Upper lobe of right lung (tissue), 1 donor: ENCODE measurements at regions not wholly inside any gene's neighbourhood (a gene's known extent, or its start where the extent isn't known, plus 50 kb on each side); places are given as distances from the start of the nearest gene placed in this dataset.

Source experiments
- ATAC-seq: fragments of 200-7000 bp; cut with Tn5 transposase; one replicate; pipeline ENCODE4 v1.9.1; 2020; ENCODE audit warnings: mild to moderate bottlenecking, moderate library complexity
- DNase-seq: peaks from one replicate; pipeline ENCODE4 v3.0.0-alpha.2; 2020
- H3K27ac ChIP-seq: fragments of 200-600 bp; one replicate; pipeline ENCODE4 v1.8.0; 2022
- H3K27me3 ChIP-seq: fragments of 200-600 bp; one replicate; pipeline ENCODE4 v1.8.0; 2022; ENCODE audit warnings: mild to moderate bottlenecking
- H3K36me3 ChIP-seq: fragments of 200-600 bp; one replicate; pipeline ENCODE4 v1.8.0; 2022
- H3K4me1 ChIP-seq: fragments of 200-600 bp; one replicate; pipeline ENCODE4 v1.8.0; 2022
- H3K4me3 ChIP-seq: fragments of 200-600 bp; one replicate; pipeline ENCODE4 v1.8.0; 2022; ENCODE audit warnings: mild to moderate bottlenecking
- H3K9me3 ChIP-seq: fragments of 200-600 bp; one replicate; pipeline ENCODE4 v1.8.0; 2022
- CTCF ChIP-seq: fragments of 200-600 bp; IDR thresholded peaks from one replicate; pipeline ENCODE4 v1.8.0; 2022; ENCODE audit warnings: antibody characterized with exemption
- intact Hi-C: fragments of 100-400 bp; cut with DNase I; formaldehyde crosslinking; loops from one replicate; pipeline ENCODE4 v1.11.0; 2022
- donor health status: DM: no; HTN: yes; CAD: no; lungs with severe emphysema.

- intact Hi-C loops: no loop called here
- Histone ChIP-seq H3K36me3 (no peaks in the 10 kb centered on the region), H3K27me3 (peaks cover 13% of the 10 kb centered on the region), H3K9me3 (no peaks in the 10 kb centered on the region), H3K27ac (no peak overlapping the region), H3K4me1 (no peaks in the 10 kb centered on the region), H3K4me3 (no peak overlapping the region)
- DNase-seq: no peak
- no peak for TF ChIP-seq CTCF
- ATAC-seq: no peak
Observed at GRCh38 chr14:96617635-96618034, 115.5 kb downstream of the PAPOLA start.

- no peaks in the 10 kb centered on the region for H3K9me3 ChIP-seq
- H3K27me3 ChIP-seq: no peaks in the 10 kb centered on the region
- DNase-seq (no peak), ATAC-seq (no peak)
- no peak overlapping the region for H3K27ac ChIP-seq
- H3K4me3 ChIP-seq: no peak overlapping the region
- no peaks in the 10 kb centered on the region for H3K4me1 ChIP-seq
- intact Hi-C loops: no loop called here
- H3K36me3 ChIP-seq: no peaks in the 10 kb centered on the region
- no peak for TF ChIP-seq CTCF
Observed at GRCh38 chr14:96622926-96623325, 120.7 kb downstream of the PAPOLA start.

- Histone ChIP-seq H3K27me3 (no peaks in the 10 kb centered on the region), H3K4me1 (no peaks in the 10 kb centered on the region), H3K9me3 (no peaks in the 10 kb centered on the region), H3K4me3 (no peak overlapping the region), H3K36me3 (no peaks in the 10 kb centered on the region), H3K27ac (no peak overlapping the region)
- intact Hi-C loops: no loop called here
- ATAC-seq: no peak
- TF ChIP-seq CTCF: no peak
- no peak for DNase-seq
Observed at GRCh38 chr14:96623676-96624484, 121.7 kb downstream of the PAPOLA start.

GRCh38 chr14:96624661-96625425 lies 122.7 kb downstream of the PAPOLA start:
- intact Hi-C loops: no loop called here
- no peaks in the 10 kb centered on the region for H3K9me3 ChIP-seq
- no peak for ATAC-seq
- TF ChIP-seq CTCF: no peak
- no peak for DNase-seq
- H3K27ac ChIP-seq: no peak overlapping the region
- H3K36me3 ChIP-seq: no peaks in the 10 kb centered on the region
- H3K27me3 ChIP-seq: no peaks in the 10 kb centered on the region
- no peaks in the 10 kb centered on the region for H3K4me1 ChIP-seq
- H3K4me3 ChIP-seq: no peak overlapping the region

- Histone ChIP-seq H3K36me3 (no peaks in the 10 kb centered on the region), H3K9me3 (no peaks in the 10 kb centered on the region), H3K27ac (no peak overlapping the region), H3K4me1 (no peaks in the 10 kb centered on the region), H3K27me3 (no peaks in the 10 kb centered on the region), H3K4me3 (no peak overlapping the region)
- ATAC-seq (no peak), DNase-seq (no peak)
- intact Hi-C loops: no loop called here
- no peak for TF ChIP-seq CTCF
Observed at GRCh38 chr14:96625426-96625985, 123.3 kb downstream of the PAPOLA start.
